A673 (cell line): ENCODE measurements at regions not wholly inside any gene's neighbourhood (a gene's known extent, or its start where the extent isn't known, plus 50 kb on each side); places are given as distances from the start of the nearest gene placed in this dataset.

ENCODE experiments used
- BruUV-seq: library from RNA; stranded (reverse); fragments of 400-500 nt; replicated peaks from 2 replicates; lab custom pipeline; 2021; lab: Mats Ljungman, UMichigan
- CTCF ChIA-PET: fragments of 300-600 bp; sonication (Branson Sonifier 250); formaldehyde crosslinking; loops from one replicate; lab custom pipeline; 2022; ENCODE audit warnings: antibody characterized with exemption; lab: Charles Lee
- POLR2A ChIA-PET: fragments of 300-600 bp; sonication (Branson Sonifier 250); formaldehyde crosslinking; loops from one replicate; lab custom pipeline; 2022; ENCODE audit warnings: antibody characterized with exemption; ENCODE audit not compliant: low non-redundant PET; lab: Charles Lee
- DNase-seq: peaks from one replicate; pipeline ENCODE4 v3.0.0-alpha.2; 2015; ENCODE audit warnings: low spot score
- H3K27ac ChIP-seq: fragments of 200-600 bp; sonication (generic); 2 replicates; pipeline ENCODE4 v1.5.1; 2016; ENCODE audit warnings: mixed run types, low read depth, mild to moderate bottlenecking, mixed read lengths, antibody characterized with exemption, low read length; ENCODE audit not compliant: poor library complexity, severe bottlenecking
- H3K27me3 ChIP-seq: fragments of 200-600 bp; sonication (generic); replicated peaks from 2 replicates; pipeline ENCODE4 v1.6.1; 2017; ENCODE audit warnings: mixed run types, low read depth, mild to moderate bottlenecking, mixed read lengths, antibody characterized with exemption, low read length; ENCODE audit not compliant: insufficient read depth, poor library complexity
- H3K36me3 ChIP-seq: fragments of 200-600 bp; sonication (generic); 2 replicates; pipeline ENCODE4 v1.6.1; 2016; ENCODE audit warnings: mixed run types, mild to moderate bottlenecking, mixed read lengths, antibody characterized with exemption, low read length; ENCODE audit not compliant: insufficient read depth, poor library complexity, severe bottlenecking
- H3K4me1 ChIP-seq: fragments of 200-600 bp; sonication (generic); 2 replicates; pipeline ENCODE4 v1.6.1; 2017; ENCODE audit warnings: mixed run types, mild to moderate bottlenecking, mixed read lengths, antibody characterized with exemption, low read length; ENCODE audit not compliant: insufficient read depth, poor library complexity, severe bottlenecking
- H3K4me3 ChIP-seq: fragments of 200-600 bp; sonication (generic); 2 replicates; pipeline ENCODE4 v1.5.1; 2016; ENCODE audit warnings: low read depth, mixed run types, mild to moderate bottlenecking, mixed read lengths, low read length; ENCODE audit not compliant: poor library complexity, severe bottlenecking
- H3K9me3 ChIP-seq: fragments of 200-600 bp; sonication (generic); 2 replicates; pipeline ENCODE4 v1.6.1; 2016; ENCODE audit warnings: mixed run types, low read depth, mild to moderate bottlenecking, mixed read lengths, antibody characterized with exemption, low read length; ENCODE audit not compliant: poor library complexity, severe bottlenecking
- EZH2 ChIP-seq: fragments of 200-600 bp; sonication (generic); IDR thresholded peaks from 2 replicates; pipeline ENCODE4 v1.6.1; 2017; ENCODE audit warnings: borderline replicate concordance, low read depth, mild to moderate bottlenecking, mixed read lengths, antibody characterized with exemption, low read length; ENCODE audit not compliant: poor library complexity, severe bottlenecking
- intact Hi-C: fragments of 100-400 bp; cut with micrococcal nuclease; formaldehyde crosslinking; loops from one replicate; pipeline ENCODE4 v1.10.0; 2022; ENCODE audit not compliant: unreplicated experiment
- TF ChIP-seq, protein P1 (sequence below): fragments of 300-800, 200-600 bp; sonication (generic); conservative IDR thresholded peaks from 2 replicates; pipeline ENCODE4 v1.5.1; 2017; ENCODE audit warnings: low read depth, mild to moderate bottlenecking, antibody characterized with exemption, low read length, moderate library complexity, mixed read lengths

DNA sequence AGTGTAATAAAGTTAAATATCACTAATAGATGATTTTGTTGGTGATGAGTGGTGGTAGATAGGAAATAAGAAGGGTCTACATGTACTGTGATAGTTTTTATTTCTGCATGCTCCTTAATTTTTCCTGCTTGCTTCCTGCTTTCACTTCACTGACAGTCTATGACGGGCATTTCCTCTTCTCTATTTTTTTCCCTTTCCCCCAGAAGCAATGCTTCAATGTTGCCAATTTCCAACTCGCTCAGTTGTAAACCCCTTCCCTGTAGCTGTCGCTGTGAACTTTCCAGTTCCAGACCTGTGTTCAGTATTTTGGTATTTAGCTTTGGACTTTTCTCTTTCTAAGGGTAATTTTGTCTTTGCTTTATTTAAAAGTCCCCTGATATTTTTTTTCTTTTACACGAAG is 123.5 kb upstream of the AGR3 start:
- no peak for DNase-seq
- Histone ChIP-seq H3K4me3 (no peak overlapping the region), H3K9me3 (no peaks in the 10 kb centered on the region), H3K4me1 (no peaks in the 10 kb centered on the region), H3K36me3 (no peaks in the 10 kb centered on the region), H3K27ac (no peak overlapping the region), H3K27me3 (no peaks in the 10 kb centered on the region)
- intact Hi-C loops = no loop called here
- BruUV-seq = no TSS peak
- ChIA-PET POLR2A (no interaction called here), CTCF (no interaction called here)
- no peak for TF ChIP-seq EZH2
- TF ChIP-seq, protein P1, sequence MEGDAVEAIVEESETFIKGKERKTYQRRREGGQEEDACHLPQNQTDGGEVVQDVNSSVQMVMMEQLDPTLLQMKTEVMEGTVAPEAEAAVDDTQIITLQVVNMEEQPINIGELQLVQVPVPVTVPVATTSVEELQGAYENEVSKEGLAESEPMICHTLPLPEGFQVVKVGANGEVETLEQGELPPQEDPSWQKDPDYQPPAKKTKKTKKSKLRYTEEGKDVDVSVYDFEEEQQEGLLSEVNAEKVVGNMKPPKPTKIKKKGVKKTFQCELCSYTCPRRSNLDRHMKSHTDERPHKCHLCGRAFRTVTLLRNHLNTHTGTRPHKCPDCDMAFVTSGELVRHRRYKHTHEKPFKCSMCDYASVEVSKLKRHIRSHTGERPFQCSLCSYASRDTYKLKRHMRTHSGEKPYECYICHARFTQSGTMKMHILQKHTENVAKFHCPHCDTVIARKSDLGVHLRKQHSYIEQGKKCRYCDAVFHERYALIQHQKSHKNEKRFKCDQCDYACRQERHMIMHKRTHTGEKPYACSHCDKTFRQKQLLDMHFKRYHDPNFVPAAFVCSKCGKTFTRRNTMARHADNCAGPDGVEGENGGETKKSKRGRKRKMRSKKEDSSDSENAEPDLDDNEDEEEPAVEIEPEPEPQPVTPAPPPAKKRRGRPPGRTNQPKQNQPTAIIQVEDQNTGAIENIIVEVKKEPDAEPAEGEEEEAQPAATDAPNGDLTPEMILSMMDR = no peak

DNA sequence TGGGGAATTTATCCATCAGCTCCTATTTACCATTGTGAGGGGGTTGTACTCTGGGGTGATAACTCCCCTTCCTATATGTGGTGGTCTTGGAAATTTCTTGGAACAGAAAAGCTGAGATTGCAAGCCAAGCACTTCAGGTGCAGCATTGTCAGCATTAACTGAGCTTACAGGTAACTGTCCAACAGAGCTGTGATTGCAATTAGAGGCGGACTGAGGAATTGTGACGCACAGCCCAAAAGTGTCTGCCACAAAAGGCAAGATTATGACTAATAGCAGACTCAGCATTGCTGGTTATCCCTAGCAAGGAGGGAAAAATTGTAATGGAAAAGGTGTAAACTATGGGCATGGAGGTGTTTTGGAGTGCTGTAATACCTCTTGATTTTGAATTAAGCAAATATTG is 126.1 kb upstream of the AGR3 start:
- TF ChIP-seq EZH2 = no peak
- TF ChIP-seq, protein P1 = no peak
- Histone ChIP-seq H3K36me3 (no peaks in the 10 kb centered on the region), H3K27ac (no peak overlapping the region), H3K9me3 (no peaks in the 10 kb centered on the region), H3K27me3 (no peaks in the 10 kb centered on the region), H3K4me3 (no peak overlapping the region), H3K4me1 (no peaks in the 10 kb centered on the region)
- ChIA-PET POLR2A (no interaction called here), CTCF (no interaction called here)
- intact Hi-C loops = no loop called here
- BruUV-seq = no TSS peak
- no peak for DNase-seq

DNA sequence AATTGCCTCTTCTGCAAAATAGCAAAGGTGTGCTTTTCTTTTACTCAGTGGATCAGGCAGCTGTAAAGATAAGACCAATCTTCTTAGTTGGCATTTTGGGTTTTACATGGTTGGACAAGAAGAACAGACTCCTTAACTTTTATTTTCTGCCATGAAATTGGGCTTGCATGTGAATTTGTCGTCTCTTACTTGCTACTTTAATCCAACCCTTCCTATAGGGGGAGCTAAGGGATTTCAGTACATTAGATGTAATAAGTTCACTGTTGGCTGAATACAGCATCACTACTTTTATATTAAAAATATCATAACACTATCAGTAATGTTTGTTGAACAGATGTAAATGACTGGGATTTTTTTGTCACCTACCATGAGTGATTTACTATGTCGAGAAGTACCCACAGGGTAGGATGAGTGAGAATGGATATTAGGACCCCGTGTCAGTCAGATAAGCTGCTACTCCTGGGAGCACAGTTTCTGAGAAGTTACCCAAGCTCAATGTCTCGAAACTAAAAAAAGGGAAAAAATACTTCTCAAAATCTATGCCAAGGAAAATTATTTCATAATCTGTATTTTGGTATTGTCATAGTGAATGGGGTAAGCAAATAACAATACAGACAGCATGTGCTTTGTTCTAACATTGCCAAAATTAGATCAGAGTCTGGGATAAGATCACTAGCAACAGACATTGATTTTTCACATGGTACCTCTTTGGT is 127.4 kb upstream of the AGR3 start:
- POLR2A ChIA-PET = no interaction called here
- peak; percentile 52 for DNase-seq
- H3K4me3 ChIP-seq = no peak overlapping the region
- H3K36me3 ChIP-seq = no peaks in the 10 kb centered on the region
- H3K27ac ChIP-seq = no peak overlapping the region
- TF ChIP-seq, protein P1 = peak; percentile 55; the same call in 1 of the 2 replicates
- no peak for TF ChIP-seq EZH2
- intact Hi-C loops = no loop called here
- H3K9me3 ChIP-seq = no peaks in the 10 kb centered on the region
- H3K27me3 ChIP-seq = no peaks in the 10 kb centered on the region
- BruUV-seq = no TSS peak
- no peaks in the 10 kb centered on the region for H3K4me1 ChIP-seq
- CTCF ChIA-PET = interaction anchor here (0.5 to 0.6 kb wide), 2 partner anchors 110 to 1071 kb away, joined by 3 to 5 read pairs; no protein-coding TSS in a partner anchor
